Activated T-cell treated with anti-CD3 and anti-CD28 coated beads, Interleukin-2, amount 50 U/mL, for 24 hours (primary cell): ENCODE measurements at regions not wholly inside any gene's neighbourhood (a gene's known extent, or its start where the extent isn't known, plus 50 kb on each side); places are given as distances from the start of the nearest gene placed in this dataset.

Source experiments
- DNase-seq: peaks from one replicate; pipeline ENCODE4 v3.0.0-alpha.2; 2020
- H3K27ac Mint-ChIP-seq: 2 replicates; pipeline ENCODE4 v1.8.0; 2020; ENCODE audit warnings: mild to moderate bottlenecking, mixed read lengths
- H3K27me3 Mint-ChIP-seq: 2 replicates; pipeline ENCODE4 v1.8.0; 2020; ENCODE audit warnings: mixed read lengths
- H3K36me3 Mint-ChIP-seq: 2 replicates; pipeline ENCODE4 v1.8.0; 2020; ENCODE audit warnings: low read depth, mixed read lengths
- H3K4me1 Mint-ChIP-seq: 2 replicates; pipeline ENCODE4 v1.8.0; 2020; ENCODE audit warnings: low read depth, mixed read lengths
- H3K4me3 Mint-ChIP-seq: 2 replicates; pipeline ENCODE4 v1.8.0; 2020; ENCODE audit warnings: mild to moderate bottlenecking, moderate library complexity, mixed read lengths
- H3K9me3 Mint-ChIP-seq: 2 replicates; pipeline ENCODE4 v1.8.0; 2020; ENCODE audit warnings: mixed read lengths

- Mint-ChIP-seq H3K36me3 (no peaks in the 10 kb centered on the region), H3K4me1 (peaks cover 7% of the 10 kb centered on the region), H3K27ac (no peak overlapping the region), H3K4me3 (no peak overlapping the region), H3K27me3 (peaks cover 6% of the 10 kb centered on the region), H3K9me3 (no peaks in the 10 kb centered on the region)
- no peak for DNase-seq
Measured at GRCh38 chr12:111227476-111228420, 141.1 kb downstream of the PHETA1 start.

GRCh38 chr12:111226680-111227079, 142.2 kb downstream of the PHETA1 start:
- no peak overlapping the region for H3K27ac Mint-ChIP-seq
- no peaks in the 10 kb centered on the region for H3K9me3 Mint-ChIP-seq
- H3K36me3 Mint-ChIP-seq, result no peaks in the 10 kb centered on the region
- peaks cover 7% of the 10 kb centered on the region for H3K4me1 Mint-ChIP-seq
- no peak for DNase-seq
- peaks cover 4% of the 10 kb centered on the region for H3K27me3 Mint-ChIP-seq
- no peak overlapping the region for H3K4me3 Mint-ChIP-seq

- Mint-ChIP-seq H3K4me1 (peaks cover 7% of the 10 kb centered on the region), H3K36me3 (no peaks in the 10 kb centered on the region), H3K27me3 (no peaks in the 10 kb centered on the region), H3K9me3 (no peaks in the 10 kb centered on the region), H3K27ac (no peak overlapping the region), H3K4me3 (no peak overlapping the region)
- no peak for DNase-seq
Measured at GRCh38 chr12:111225307-111225706, 143.6 kb downstream of the PHETA1 start.

GRCh38 chr12:111224186-111225066, 144.5 kb downstream of the PHETA1 start:
- Mint-ChIP-seq H3K9me3 (no peaks in the 10 kb centered on the region), H3K4me3 (no peak overlapping the region), H3K27ac (no peak overlapping the region), H3K27me3 (no peaks in the 10 kb centered on the region), H3K36me3 (no peaks in the 10 kb centered on the region), H3K4me1 (peaks cover 7% of the 10 kb centered on the region)
- DNase-seq, result no peak

GRCh38 chr12:111222523-111222922, 146.4 kb downstream of the PHETA1 start:
- H3K27ac Mint-ChIP-seq, result no peak overlapping the region
- H3K4me3 Mint-ChIP-seq, result no peak overlapping the region
- no peaks in the 10 kb centered on the region for H3K36me3 Mint-ChIP-seq
- no peaks in the 10 kb centered on the region for H3K9me3 Mint-ChIP-seq
- H3K27me3 Mint-ChIP-seq, result no peaks in the 10 kb centered on the region
- H3K4me1 Mint-ChIP-seq, result peaks cover 7% of the 10 kb centered on the region
- no peak for DNase-seq

- Mint-ChIP-seq H3K27me3 (peaks cover 2% of the 10 kb centered on the region), H3K4me1 (peaks cover 7% of the 10 kb centered on the region), H3K4me3 (no peak overlapping the region)
Measured at GRCh38 chr12:111222027-111222414, 146.9 kb downstream of the PHETA1 start.

GRCh38 chr12:111221062-111222026, 147.6 kb downstream of the PHETA1 start:
- no peaks in the 10 kb centered on the region for H3K36me3 Mint-ChIP-seq
- peaks cover 7% of the 10 kb centered on the region for H3K4me1 Mint-ChIP-seq
- no peak overlapping the region for H3K27ac Mint-ChIP-seq
- no peaks in the 10 kb centered on the region for H3K9me3 Mint-ChIP-seq
- no peak for DNase-seq
- no peak overlapping the region for H3K4me3 Mint-ChIP-seq
- peaks cover 2% of the 10 kb centered on the region for H3K27me3 Mint-ChIP-seq

More at GRCh38 chr12:111222027-111222414, 146.9 kb downstream of the PHETA1 start:
- Mint-ChIP-seq H3K27ac (no peak overlapping the region), H3K9me3 (no peaks in the 10 kb centered on the region), H3K36me3 (no peaks in the 10 kb centered on the region)
- no peak for DNase-seq

GRCh38 chr12:111220363-111220762, 148.5 kb downstream of the PHETA1 start:
- Mint-ChIP-seq H3K4me1 (peaks cover 7% of the 10 kb centered on the region), H3K27ac (no peak overlapping the region), H3K9me3 (no peaks in the 10 kb centered on the region), H3K27me3 (peaks cover 2% of the 10 kb centered on the region), H3K4me3 (no peak overlapping the region), H3K36me3 (no peaks in the 10 kb centered on the region)
- DNase-seq, result no peak

- Mint-ChIP-seq H3K27me3 (peaks cover 2% of the 10 kb centered on the region), H3K9me3 (no peaks in the 10 kb centered on the region), H3K36me3 (no peaks in the 10 kb centered on the region), H3K27ac (no peak overlapping the region), H3K4me1 (peaks cover 3% of the 10 kb centered on the region), H3K4me3 (no peak overlapping the region)
- DNase-seq, result no peak
Measured at GRCh38 chr12:111219440-111219839, 149.5 kb downstream of the PHETA1 start.

- no peak for DNase-seq
- H3K4me3 Mint-ChIP-seq, result no peak overlapping the region
- peaks cover 2% of the 10 kb centered on the region for H3K27me3 Mint-ChIP-seq
- H3K36me3 Mint-ChIP-seq, result no peaks in the 10 kb centered on the region
- no peaks in the 10 kb centered on the region for H3K4me1 Mint-ChIP-seq
- no peak overlapping the region for H3K27ac Mint-ChIP-seq
- no peaks in the 10 kb centered on the region for H3K9me3 Mint-ChIP-seq
Measured at GRCh38 chr12:111218499-111218898, 150.4 kb downstream of the PHETA1 start.

- Mint-ChIP-seq H3K27me3 (peaks cover 11% of the 10 kb centered on the region), H3K9me3 (no peaks in the 10 kb centered on the region), H3K27ac (no peak overlapping the region), H3K4me3 (no peak overlapping the region), H3K4me1 (no peaks in the 10 kb centered on the region), H3K36me3 (no peaks in the 10 kb centered on the region)
- no peak for DNase-seq
Measured at GRCh38 chr12:111216387-111217159, 152.3 kb downstream of the PHETA1 start.

- Mint-ChIP-seq H3K4me3 (no peak overlapping the region), H3K9me3 (no peaks in the 10 kb centered on the region), H3K36me3 (no peaks in the 10 kb centered on the region), H3K27me3 (peaks cover 15% of the 10 kb centered on the region), H3K27ac (no peak overlapping the region), H3K4me1 (no peaks in the 10 kb centered on the region)
- no peak for DNase-seq
Measured at GRCh38 chr12:111215881-111216280, 153.0 kb downstream of the PHETA1 start.

- H3K27me3 Mint-ChIP-seq, result peaks cover 16% of the 10 kb centered on the region
- no peak overlapping the region for H3K4me3 Mint-ChIP-seq
- DNase-seq, result no peak
- no peak overlapping the region for H3K27ac Mint-ChIP-seq
- H3K4me1 Mint-ChIP-seq, result no peaks in the 10 kb centered on the region
- no peaks in the 10 kb centered on the region for H3K36me3 Mint-ChIP-seq
- no peaks in the 10 kb centered on the region for H3K9me3 Mint-ChIP-seq
Measured at GRCh38 chr12:111214401-111214800, 154.5 kb downstream of the PHETA1 start.
